GM21423 (cell line): ENCODE measurements at regions not wholly inside any gene's neighbourhood (a gene's known extent, or its start where the extent isn't known, plus 50 kb on each side); places are given as distances from the start of the nearest gene placed in this dataset.

ENCODE experiments used
- ATAC-seq: cut with Tn5 transposase; IDR thresholded peaks from one replicate; pipeline ENCODE4 v1.9.1; 2021; ENCODE audit warnings: mild to moderate bottlenecking, moderate library complexity; ENCODE audit not compliant: unreplicated experiment

- no peak for ATAC-seq
Measured at GRCh38 chr2:43109261-43109743, 117.1 kb downstream of the ZFP36L2 start.

- ATAC-seq: no peak
Measured at GRCh38 chr2:43107679-43108078, 118.7 kb downstream of the ZFP36L2 start.

- no peak for ATAC-seq
Measured at GRCh38 chr2:43106559-43107527, 119.6 kb downstream of the ZFP36L2 start.

- no peak for ATAC-seq
Measured at GRCh38 chr2:43105586-43106558, 120.5 kb downstream of the ZFP36L2 start.

- no peak for ATAC-seq
Measured at GRCh38 chr2:43104763-43105162, 121.6 kb downstream of the ZFP36L2 start.

GRCh38 chr2:43104106-43104505 lies 122.3 kb downstream of the ZFP36L2 start:
- ATAC-seq: no peak

GRCh38 chr2:43103093-43103404 lies 123.4 kb downstream of the ZFP36L2 start:
- no peak for ATAC-seq

- no peak for ATAC-seq
Measured at GRCh38 chr2:43102366-43103092, 123.9 kb downstream of the ZFP36L2 start.

- ATAC-seq: no peak
Measured at GRCh38 chr2:43101751-43102150, 124.7 kb downstream of the ZFP36L2 start.

- no peak for ATAC-seq
Measured at GRCh38 chr2:43100883-43101662, 125.3 kb downstream of the ZFP36L2 start.

GRCh38 chr2:43100362-43100882 lies 126.0 kb downstream of the ZFP36L2 start:
- ATAC-seq: no peak

- no peak for ATAC-seq
Measured at GRCh38 chr2:43099797-43100196, 126.6 kb downstream of the ZFP36L2 start.

GRCh38 chr2:43098539-43098938 lies 127.9 kb downstream of the ZFP36L2 start:
- ATAC-seq: no peak

- no peak for ATAC-seq
Measured at GRCh38 chr2:43097644-43098408, 128.6 kb downstream of the ZFP36L2 start.

- ATAC-seq: no peak
Measured at GRCh38 chr2:43095533-43096295, 130.7 kb downstream of the ZFP36L2 start.

GRCh38 chr2:43092520-43093179 lies 133.8 kb downstream of the ZFP36L2 start:
- ATAC-seq: no peak

GRCh38 chr2:43090317-43090716 lies 136.1 kb downstream of the ZFP36L2 start:
- no peak for ATAC-seq
